ENCODE measurements at regions not wholly inside any gene's neighbourhood (a gene's known extent, or its start where the extent isn't known, plus 50 kb on each side); places are given as distances from the start of the nearest gene placed in this dataset.
"Not testable (repeated sequence)": the region's sequence is repeated elsewhere in the genome, so short reads cannot be mapped to it uniquely, and the experiment has no call there.

DNA sequence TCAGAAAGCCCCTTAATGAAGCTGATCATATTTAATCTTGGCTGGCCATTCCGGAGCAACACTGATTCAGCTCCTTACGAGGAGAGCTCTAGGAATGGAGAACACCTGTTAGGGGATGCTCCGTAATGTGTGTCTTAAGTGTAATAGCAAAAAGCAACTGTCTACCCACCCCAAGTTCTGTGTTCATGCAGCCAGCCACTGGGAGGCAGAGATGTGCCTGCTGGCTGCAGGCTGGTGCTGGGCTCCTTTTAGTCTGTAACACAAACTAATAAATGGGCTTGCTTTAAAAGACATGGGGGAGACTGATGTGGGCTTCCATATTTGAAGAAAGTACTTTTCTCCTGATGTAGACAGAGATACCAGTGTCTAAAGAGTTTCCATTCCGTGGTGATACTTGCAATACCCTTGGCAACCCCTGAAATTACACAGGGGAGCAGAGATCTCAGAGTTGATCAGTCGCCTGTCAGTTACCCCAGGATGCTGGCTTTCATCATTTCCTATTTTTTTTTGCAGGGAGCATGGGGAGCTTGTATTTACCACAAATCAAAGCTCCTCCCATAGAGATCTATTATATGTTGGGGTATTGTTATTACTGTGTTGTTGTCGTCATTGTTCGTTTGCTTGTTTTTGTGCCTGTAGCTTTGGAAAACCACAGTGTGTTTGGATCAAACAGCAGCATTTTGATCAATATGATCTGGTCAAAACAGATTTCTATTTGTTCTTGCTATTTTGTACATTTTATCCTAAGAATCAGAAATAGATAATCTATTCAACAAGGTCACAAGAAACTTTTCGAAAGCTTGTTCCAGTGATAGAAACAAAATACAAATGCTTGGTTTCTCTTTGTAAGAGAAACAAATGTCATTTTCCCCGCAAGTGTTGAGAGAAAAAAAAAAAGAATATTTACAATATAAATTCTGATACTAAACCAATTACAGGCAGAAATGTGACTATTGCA, 65.8 kb downstream of the MTX3 start:
- DNase-seq (ENCODE audit: low spot score): no peak

DNA sequence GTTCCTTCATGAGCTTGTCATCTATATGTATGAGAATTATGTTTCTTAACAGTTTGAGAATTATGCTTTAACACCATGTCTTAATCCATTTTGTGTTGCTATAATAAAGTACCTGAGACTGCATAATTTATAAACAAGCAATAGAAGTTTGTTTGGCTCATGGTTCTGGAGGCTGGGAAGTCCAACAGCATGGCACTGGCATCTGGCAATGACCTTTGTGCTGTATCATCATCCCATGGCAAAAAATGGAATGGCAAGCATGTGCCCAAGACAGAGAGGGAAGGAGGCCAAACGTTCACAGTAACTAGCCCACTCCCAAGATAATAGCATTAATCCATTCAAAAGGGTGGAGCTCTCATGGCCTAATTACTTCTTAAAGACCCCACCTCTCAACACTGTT, 67.6 kb downstream of the MTX3 start:
- no peak for DNase-seq (ENCODE audit: low spot score)

DNA sequence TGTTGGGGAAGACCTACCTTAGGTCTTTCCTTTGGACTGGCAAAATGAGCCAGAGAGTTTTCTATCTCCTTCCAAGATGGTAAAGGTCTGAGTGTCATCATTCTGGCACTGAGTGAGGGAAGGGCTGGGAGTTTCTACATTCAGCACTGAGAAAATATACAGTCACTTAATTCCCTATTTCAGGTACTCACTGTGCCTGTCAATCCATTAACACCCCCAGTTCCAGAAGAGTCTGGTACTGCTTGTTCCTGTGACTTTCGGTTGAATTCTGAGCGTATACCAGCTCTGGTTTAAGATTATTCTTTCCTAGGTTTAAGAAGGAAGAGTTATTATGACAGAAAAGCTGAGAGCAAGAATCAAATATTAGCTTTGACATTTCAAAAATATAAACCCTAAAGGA, 68.4 kb downstream of the MTX3 start:
- no peak for DNase-seq (ENCODE audit: low spot score)

DNA sequence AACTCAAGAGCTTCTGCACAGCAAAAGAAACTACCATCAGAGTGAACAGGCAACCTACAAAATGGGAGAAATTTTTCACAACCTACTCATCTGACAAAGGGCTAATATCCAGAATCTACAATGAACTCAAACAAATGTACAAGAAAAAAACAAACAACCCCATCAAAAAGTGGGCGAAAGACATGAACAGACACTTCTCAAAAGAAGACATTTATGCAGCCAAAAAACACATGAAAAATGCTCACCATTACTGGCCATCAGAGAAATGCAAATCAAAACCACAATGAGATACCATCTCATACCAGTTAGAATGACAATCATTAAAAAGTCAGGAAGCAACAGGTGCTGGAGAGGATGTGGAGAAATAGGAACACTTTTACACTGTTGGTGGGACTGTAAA, 83.6 kb downstream of the MTX3 start:
- not testable (repeated sequence) for DNase-seq (ENCODE audit: low spot score)

DNA sequence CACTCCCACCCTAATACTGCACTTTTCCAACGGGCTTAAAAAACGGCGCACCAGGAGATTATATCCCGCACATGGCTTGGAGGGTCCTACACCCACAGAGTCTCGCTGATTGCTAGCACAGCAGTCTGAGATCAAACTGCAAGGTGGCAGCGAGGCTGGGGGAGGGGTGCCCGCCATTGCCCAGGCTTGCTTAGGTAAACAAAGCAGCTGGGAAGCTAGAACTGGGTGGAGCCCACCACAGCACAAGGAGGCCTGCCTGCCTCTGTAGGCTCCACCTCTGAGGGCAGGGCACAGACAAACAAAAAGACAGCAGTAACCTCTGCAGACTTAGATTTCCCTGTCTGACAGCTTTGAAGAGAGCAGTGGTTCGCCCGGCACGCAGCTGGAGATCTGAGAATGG, 88.5 kb downstream of the MTX3 start:
- not testable (repeated sequence) for DNase-seq (ENCODE audit: low spot score)

DNA sequence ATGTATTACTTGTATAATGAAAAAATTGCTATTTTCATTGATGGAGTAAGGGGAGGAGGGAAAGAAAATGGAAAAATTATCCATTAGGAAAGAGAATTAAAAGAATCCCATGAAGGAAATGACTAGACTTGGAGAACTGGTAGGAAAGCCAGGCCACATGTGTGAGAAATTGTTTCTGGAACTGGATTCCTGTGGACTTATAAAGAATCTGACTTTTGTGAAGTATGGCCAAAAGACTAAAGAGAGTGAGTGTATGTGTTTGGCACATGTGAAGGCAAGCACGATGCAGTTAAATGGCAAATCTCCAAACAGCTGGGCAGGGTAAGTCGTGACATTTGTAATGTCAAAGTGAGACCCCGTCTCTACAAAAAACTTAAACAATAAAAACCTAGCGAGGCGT, 89.4 kb downstream of the MTX3 start:
- DNase-seq (ENCODE audit: low spot score): no peak

DNA sequence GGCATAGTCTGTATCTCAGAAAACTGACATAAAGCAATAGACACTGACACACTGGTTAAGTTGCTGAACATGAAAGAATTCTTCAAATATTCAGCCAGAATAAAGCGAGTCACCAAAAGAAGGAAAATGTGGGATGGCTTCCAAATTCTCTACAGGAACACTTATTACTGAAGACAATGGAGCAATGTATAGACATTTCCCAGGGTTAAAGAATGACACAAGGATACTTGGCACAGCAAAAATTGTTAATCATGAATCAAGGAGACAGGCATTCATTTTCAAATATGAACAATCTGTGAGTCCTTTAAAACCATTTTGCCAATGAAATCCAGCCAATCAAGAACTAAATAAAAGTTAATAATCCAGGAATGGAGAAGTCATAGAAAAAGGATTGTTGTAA, 92.5 kb downstream of the MTX3 start:
- no peak for DNase-seq (ENCODE audit: low spot score)

DNA sequence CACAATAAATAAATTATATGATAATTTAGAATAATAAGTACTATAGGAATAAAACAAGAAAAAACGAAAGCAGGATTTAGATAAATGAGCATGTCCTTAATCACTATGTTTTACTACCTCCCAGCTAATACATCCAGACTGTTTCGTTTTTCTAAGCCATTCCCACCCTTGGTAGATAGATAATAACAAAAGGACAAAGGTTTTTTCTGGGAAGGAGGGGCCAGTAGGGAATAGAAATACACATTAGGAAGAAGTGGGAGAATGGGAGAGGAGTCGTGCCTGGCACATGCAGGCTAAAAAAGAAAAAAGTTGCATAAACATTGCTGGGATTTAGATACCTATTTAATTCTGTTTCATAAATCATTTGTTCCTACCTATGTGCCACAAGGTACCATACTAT, 97.1 kb downstream of the MTX3 start:
- no peak for DNase-seq (ENCODE audit: low spot score)

DNA sequence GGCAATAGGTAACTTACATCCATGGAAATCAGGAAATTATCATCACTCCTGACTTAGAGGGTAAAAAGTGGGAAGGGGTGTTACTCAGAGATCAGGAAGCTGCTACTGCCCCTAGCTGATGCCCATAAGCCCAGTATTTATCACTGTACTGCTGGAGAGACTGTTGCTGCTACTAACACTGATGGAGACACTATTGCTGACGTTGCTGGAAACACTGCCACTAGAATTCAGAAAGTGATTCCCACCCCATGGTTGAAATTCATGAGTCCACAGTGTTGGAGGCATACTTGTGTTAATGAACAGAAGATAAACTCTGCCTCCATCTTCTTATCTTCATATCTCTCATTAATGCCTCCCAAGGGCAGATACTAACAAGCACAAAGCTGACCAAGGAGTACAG, 97.6 kb downstream of the MTX3 start:
- DNase-seq (ENCODE audit: low spot score): no peak

DNA sequence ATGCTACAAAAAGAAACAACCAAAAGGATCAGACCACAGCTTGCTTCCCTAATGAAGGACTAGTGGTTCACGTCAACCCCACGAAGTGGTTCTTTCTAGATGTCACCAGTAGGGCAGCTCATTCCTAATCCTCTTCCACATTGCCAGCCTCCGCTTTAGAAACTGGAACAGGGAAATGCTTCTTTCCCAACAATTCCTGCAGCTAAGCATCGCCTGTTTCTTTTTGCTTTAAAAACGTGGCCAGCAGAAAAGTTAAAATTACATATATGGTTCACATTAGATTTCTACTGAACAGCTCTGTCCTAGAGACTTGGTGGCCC, 100.2 kb downstream of the MTX3 start:
- DNase-seq (ENCODE audit: low spot score): no peak

DNA sequence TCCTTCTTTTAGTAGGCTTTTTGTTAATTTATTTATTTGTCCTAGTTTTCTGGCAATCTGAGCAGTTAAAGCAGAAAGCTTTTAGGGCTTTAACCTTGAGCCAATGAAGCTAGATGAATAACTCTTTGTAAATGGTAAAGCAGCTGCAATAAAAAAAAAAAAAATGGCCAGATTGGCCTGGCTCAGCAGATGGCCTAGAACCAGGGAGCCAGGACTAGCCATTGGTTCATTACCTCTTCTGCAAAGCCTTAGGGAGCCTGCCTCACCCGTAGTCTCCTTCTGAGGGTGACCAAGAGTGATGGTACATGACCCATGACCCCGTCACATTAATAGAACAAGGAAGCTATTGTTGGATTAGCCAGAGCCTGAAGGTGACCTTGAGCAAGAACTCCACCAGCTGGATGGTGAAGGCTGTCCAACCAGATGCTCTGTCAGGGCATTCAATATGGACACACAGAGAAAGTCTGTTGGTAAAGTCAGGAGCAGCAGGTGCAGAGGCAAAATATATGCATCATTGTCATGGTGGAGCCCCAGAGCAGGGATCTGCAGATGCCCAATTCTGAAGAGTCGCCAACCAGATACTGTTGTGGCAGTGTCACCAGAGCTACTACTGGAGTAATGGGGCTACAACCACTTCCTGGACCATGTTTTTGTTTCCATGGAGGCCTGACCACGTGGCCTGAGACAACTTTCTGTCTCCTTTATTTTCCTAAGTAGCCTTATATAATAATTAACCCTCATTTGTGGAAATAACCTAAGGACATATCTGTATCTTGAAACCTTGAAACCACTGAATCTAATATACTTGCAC, 100.7 kb downstream of the MTX3 start:
- DNase-seq (ENCODE audit: low spot score): no peak

DNA sequence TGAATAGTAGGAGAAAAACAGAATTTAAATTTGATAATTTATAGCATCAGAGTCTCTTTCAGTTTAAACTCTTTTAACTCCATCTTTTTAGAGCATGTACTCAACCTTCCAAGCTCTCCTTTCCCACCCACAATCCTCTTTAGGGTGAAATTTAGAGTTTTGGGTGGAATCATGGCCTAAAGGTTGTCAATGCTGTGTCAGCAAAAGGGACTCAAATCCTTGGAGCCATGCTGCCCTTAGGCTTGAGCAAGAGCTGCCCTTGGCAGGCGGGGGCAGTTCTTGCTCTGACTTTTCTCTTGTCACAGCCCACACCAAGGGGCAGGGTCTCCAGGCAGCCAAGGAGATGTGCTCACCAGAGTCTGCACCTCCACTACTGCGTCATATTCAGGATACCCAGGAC, 102.4 kb downstream of the MTX3 start:
- DNase-seq (ENCODE audit: low spot score): no peak

DNA sequence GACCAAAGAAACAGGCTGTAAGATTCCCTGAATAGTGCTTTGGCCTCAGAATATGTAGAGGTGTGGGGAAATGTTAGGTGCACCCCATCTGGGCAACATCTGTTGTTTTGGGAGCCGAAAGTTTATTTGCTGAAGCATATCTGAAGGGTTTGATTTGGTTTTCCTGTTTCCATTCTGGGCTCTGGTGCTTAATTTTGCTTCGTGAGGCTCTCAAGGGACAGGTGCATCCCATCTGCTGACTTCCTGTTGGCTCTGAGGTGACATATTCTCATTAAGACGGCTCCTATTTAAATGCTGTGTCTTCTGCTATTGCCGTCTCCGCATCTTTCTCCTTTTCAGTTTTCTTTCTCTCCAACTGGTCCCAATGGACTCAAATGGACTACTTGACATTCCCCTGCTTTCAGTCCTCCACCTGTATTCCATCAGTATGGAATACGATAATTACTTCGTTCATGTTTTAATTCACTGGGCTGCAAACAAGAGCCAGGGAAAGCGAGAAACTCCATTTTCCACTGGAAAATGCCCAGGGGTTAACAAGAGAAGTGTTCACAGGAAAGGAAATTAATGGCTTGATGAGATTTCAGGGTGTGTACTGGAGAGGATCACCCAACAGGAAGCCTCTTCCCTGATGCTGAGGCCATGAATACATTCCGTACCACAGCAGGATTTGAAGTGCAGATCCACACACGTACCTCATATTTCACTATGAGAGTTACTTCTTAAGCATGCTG, 104.0 kb downstream of the MTX3 start:
- DNase-seq (ENCODE audit: low spot score): no peak

DNA sequence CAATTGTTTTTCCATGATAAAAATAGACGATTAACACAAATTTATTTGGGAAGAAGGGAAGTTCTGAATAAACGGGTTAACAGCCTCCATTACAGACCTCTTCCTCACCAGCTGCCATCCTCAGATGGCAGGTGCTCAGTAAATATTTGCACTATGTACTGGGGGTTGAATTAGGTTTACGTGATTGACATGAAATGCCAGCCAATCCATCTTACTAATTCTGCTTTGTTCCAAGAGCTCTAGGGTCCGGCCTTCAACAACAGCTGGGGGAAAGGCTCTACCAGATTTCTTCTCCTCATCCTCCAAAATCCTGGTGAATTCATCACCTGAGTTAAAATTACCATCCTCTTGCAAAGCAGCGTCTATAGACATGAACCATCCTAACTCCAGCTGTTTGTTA, 104.6 kb downstream of the MTX3 start:
- no peak for DNase-seq (ENCODE audit: low spot score)

DNA sequence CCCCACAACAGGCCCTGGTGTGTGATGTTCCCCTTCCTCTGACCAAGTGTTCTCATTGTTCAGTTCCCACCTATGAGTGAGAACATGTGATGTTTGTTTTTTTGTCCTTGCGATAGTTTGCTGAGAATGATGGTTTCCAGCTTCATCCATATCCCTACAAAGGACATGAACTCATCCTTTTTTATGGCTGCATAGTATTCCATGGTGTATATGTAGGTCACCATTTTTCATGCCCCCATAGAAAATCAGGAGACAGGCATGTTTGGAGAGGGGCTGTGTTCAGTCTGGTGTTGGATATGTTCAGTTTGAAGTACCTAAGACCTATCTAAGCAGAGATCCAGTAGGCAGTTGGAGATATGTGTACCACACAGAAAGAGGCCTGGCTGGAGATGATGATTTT, 111.2 kb downstream of the MTX3 start:
- DNase-seq (ENCODE audit: low spot score): not testable (repeated sequence)

DNA sequence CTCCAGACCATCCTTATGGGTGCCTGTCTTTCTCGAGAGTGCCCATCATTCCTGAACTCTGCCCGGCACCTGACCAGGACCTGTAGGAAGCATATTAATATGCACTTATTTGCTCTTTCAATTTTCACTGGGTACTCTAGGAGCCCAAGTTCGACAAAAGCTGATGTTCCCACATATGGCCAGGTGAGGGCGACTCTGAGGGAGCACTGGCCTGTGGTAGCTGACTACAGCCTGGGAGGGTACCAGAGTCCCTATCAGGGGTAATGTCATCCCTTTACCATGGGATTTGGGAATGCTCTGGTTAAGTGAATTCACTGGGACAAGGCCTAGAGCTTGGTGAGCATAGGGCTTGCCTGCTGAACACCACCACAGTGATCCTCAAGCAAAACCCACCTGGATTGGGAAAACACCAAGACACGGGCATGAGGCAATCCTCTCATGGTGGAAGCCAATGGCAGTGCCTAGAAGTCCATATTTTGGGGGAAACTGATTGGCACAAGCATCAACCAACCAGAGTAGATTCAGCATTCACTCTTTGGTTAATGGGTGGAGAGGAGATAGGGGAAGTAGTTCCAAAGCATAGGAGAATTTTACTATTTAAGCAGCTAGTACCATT, 112.2 kb downstream of the MTX3 start:
- no peak for DNase-seq (ENCODE audit: low spot score)

DNA sequence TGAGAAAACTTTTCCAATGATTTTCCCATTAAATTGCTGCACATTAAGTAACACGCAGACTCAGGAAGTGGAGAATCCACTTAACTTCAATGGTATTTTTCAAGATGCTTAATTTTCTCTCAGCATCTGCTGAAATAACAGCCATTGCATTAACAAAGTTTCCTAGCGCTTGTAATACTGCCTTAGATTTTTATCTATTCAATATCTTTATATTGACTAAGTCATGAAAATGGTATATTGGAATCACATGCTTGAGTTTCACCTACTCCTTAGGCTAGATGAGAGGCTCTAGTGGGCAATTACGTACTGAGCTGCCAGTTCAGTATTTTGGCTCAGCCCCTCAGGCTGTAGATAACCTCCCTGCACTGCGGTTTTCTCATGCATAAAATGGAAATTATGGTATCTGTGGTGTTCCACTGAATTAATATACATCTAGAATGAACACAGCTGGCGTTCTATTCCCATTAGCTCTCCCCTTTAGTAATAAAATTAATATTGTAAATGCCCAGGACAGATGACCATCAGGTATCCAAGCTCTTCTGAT, 112.9 kb downstream of the MTX3 start:
- no peak for DNase-seq (ENCODE audit: low spot score)

DNA sequence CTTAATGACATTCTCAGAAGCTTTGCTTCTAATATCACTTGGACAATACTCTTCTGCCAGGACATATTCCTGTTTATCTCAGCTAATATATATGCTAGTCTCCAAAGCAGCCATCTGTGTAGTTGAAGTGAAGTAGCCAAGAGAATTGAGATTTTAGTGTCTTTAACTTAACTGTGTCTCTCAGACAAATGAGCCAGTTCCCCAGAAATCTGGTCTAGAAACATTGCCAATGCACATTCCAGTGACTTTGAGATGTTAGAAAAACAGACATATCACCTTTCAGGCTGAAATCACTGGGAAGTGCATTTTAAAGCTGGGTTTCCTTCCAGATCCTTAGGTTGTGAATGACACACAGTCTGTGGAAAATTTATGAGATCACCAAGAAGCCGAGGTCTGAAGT, 114.6 kb downstream of the MTX3 start:
- DNase-seq (ENCODE audit: low spot score): no peak

DNA sequence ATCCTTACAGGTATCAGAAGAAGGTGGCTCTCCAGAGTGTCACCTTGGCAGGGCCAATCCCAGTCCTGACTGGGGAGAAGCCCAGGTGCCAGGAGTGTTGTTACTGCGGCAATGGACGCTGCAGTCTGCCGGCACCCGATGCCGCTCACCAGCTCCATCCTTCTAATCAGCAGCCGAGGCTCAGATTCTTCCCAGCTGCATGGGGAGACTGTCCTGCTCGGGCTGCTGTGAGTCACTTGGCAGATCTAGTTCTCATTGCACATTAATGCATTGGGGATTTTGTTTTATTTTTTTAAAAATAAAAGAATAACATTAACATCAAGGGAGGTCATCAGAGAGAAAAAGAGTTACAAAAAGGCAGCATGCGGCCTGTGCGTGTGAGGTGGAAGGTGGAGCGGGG, 115.8 kb downstream of the MTX3 start:
- no peak for DNase-seq (ENCODE audit: low spot score)

DNA sequence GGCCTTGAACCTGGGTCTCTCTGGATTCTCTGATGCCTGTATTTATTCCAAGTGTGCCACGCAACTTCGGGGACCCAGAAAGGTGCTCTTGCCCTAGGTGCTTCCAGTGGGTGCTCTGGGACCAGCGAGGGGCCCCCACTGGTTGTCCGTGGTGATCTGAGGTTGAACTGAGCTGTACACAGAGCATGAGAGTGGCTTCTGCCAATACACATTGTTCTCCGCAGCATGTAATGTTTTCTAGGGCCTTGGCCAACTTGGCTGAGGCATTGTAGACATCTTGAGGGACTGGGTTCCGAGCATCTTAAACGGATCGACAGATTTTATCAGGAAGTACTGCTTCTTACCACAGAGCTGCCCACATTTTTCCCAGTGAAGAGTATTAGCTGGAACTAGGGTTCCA, 117.9 kb downstream of the MTX3 start:
- DNase-seq (ENCODE audit: low spot score): no peak

DNA sequence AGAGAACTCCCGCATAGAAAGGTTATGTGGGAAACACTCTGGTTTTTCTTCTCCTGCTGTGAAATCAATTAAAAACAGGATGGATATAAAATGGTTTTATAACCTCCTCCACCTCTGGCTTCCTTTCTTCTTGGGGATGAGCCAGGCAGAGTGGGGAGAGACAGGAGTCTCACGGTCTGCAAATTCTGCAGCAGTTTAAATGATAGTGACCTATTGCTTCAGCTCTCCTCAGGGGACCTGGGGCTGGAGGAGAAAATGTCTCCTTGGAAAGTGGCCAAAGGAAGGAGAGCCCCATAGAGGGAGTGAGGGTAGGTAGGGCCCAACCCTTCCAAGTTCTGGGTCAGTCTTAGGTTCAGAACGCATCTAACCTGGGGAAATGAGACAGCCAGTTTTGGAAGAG, 118.8 kb downstream of the MTX3 start:
- no peak for DNase-seq (ENCODE audit: low spot score)

Measured in CD4-positive, alpha-beta T cell treated with Interleukin-6 at 100 ng/mL for 8 hours (primary cell).